Breast epithelium (tissue), 3 donors: ENCODE measurements at regions not wholly inside any gene's neighbourhood (a gene's known extent, or its start where the extent isn't known, plus 50 kb on each side); places are given as distances from the start of the nearest gene placed in this dataset.

ENCODE experiments used
- POLR2AphosphoS5 ChIP-seq, 3 donors: sonication (generic); formaldehyde crosslinking; IDR thresholded peaks; one replicate each; pipeline ENCODE4 v1.6.1; 2017; ENCODE audit warnings: antibody characterized with exemption in 3 of 3
- TF ChIP-seq, protein P1 (sequence below), 3 donors: fragments of 450-650 bp; IDR thresholded peaks; one replicate each; pipeline ENCODE4 v1.5.1; 2016 to 2017; ENCODE audit warnings: antibody characterized with exemption in 3 of 3, mild to moderate bottlenecking in 3 of 3, moderate library complexity in 3 of 3

DNA sequence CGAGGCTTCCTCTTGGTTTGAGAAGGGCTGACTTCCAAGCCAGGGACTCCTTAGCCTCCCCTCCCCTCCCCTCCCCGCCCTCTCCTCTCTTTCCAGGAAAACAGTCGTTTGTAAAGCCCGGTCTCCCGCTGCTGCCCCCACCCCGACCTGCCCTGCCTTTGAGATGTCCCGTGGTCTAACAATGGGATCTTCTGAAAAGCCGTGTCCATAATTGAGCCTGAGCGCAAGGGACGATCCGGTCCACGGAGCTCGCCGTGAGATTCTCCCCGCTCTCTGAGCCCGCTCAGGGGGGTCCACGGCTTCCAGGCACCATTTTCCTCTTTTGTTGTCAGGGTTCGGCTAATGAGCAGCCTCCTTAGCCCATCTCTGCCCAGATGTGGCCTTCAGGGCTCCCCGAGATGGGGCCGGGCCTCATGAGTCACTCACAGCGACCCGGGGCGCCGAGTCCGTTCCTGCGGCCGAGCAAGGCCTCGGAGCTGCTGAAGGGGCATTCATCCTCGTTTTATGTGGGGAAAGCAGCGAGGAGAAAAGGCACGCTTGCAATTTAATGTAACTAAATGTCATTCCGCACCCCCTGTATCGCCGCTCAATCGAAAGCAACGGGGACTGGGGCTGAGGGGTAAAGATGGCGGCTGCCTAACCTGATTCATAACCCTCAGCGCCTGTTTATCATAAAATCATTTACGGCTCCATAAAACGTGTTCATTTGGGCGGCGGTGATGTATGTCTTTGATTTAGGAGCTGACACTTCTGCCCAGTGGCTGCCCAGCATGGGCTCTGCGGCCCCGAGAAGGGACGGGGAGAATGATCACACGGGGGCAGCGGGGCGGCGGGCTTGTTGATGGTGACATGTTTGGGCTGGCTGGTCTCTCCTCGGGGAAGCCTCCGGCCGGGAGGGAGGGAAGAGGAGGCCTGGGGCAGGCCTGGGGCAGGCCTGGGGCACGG is 232.6 kb upstream of the C1orf174 start:
- TF ChIP-seq, protein P1, sequence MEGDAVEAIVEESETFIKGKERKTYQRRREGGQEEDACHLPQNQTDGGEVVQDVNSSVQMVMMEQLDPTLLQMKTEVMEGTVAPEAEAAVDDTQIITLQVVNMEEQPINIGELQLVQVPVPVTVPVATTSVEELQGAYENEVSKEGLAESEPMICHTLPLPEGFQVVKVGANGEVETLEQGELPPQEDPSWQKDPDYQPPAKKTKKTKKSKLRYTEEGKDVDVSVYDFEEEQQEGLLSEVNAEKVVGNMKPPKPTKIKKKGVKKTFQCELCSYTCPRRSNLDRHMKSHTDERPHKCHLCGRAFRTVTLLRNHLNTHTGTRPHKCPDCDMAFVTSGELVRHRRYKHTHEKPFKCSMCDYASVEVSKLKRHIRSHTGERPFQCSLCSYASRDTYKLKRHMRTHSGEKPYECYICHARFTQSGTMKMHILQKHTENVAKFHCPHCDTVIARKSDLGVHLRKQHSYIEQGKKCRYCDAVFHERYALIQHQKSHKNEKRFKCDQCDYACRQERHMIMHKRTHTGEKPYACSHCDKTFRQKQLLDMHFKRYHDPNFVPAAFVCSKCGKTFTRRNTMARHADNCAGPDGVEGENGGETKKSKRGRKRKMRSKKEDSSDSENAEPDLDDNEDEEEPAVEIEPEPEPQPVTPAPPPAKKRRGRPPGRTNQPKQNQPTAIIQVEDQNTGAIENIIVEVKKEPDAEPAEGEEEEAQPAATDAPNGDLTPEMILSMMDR (IDR thresholded peaks at IDR 0.05), result no peak
- TF ChIP-seq POLR2AphosphoS5 (IDR thresholded peaks at IDR 0.05), result no peak
